Head of caudate nucleus (tissue), 42 donors: ENCODE measurements at regions not wholly inside any gene's neighbourhood (a gene's known extent, or its start where the extent isn't known, plus 50 kb on each side); places are given as distances from the start of the nearest gene placed in this dataset.
"Not testable (repeated sequence)": the region's sequence is repeated elsewhere in the genome, so short reads cannot be mapped to it uniquely, and the experiment has no call there.

Source experiments
- DNase-seq, 42 donors: peaks; one replicate each; pipeline versions ENCODE4 v3.0.0 to v3.0.0-alpha.2; 2020 to 2021; ENCODE audit warnings: mixed read lengths in 7 of 42
- intact Hi-C: fragments of 100-400 bp; cut with DNase I; formaldehyde crosslinking; loops from one replicate; pipeline ENCODE4 v1.15.0; 2022

DNA sequence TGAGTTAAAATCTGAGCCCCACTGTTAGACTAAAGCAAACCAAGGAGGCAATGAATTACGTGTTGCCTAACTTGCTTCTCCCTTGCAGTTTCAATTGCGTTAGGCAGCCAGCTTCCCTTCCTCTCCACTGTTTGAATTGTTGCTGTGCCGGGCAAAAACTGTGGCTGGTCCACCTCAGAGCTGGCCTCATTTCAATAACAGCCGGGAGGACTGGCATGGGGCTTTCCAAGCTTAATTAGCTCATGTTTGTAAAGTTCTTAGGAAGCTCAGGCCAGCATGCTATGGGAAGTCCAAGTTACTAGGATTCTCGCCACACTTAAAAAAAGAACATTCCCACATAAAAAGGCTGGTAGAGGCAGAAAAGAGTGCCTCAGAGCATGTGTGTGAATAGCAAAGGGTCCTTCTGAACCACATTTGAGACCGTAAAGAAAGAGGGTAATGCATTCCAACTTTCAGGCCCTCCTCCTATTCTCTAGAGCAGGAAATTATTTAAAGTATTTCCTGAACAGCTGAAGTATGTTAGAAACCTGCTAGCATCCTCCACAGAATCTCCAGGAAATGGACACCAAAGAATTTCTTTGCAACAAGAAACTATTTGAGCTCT, 79.0 kb upstream of the SMURF2 start:
- DNase-seq = peak in 31 of 42 donors; percentile 11 to 77 (median 50)
- intact Hi-C loops = no loop called here

DNA sequence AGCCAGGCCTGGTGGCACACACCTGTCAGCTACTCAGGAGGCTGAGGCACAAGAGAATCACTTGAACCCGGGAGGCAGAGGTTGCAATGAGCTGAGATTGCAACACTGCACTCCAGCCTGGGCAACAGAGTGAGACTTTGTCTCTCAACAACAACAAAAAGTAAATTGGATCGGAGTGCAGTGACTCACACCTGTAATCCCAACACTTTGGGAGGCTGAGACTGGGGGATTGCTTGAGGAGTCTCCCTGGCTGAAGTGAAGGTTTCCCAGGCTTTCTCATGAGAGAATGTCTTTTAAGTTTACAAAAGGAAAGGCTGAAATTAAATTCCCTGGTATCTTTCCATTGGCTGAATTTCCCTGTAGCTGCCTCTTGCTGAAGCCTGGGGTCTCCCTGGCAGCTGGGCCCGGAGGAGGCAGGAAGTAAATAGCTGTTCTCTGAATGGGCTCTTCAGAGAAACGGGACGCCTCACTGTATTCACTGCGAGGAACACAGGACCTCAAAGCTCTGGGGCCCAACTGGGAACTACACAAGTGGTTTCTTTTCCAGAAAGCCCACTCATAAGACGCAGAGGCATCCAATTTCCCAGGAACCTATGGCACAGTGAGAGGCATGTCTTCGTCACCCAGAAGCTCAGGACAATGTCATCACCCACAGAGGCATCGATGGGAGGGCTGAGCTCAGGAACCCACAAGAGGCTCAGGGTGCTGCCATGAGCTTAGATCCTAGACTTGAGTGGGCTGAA, 77.4 kb upstream of the SMURF2 start:
- DNase-seq = peak in 8 of 42 donors; percentile 6 to 70 (median 24)
- intact Hi-C loops = no loop called here

DNA sequence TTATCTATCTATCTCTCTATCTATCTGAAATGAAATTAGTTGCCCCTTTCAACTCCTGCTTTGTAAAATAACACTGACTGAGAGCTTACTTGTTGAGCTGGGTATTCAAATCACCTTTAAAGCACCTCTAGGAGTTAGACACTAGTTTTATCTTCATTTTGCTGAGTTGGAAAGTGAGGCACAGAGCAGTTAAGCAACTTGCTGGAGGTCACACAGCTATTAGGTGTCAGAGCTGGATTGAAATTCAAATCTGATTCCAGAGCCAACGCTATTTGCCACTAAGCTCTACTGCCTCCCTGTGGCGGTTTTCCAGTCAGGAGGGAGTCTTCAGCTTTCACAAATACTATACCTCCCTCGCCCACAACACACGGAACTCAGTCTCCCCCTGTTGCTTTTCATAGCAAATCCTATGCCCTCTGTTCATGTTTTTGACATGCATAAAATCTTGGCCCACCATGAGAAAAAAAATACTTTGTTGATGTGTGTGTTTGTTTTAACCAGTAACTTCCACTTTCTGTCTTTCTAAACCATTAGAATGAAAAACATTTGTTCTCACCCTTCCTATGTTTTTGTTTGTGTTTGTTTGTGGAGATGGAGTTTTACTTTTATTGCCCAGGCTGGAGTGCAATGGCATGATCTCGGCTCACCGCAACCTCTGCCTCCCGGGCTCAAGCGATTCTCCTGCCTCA, 74.8 kb upstream of the SMURF2 start:
- intact Hi-C loops = no loop called here
- peak in 24 of 42 donors; percentile 6 to 64 (median 34) for DNase-seq

DNA sequence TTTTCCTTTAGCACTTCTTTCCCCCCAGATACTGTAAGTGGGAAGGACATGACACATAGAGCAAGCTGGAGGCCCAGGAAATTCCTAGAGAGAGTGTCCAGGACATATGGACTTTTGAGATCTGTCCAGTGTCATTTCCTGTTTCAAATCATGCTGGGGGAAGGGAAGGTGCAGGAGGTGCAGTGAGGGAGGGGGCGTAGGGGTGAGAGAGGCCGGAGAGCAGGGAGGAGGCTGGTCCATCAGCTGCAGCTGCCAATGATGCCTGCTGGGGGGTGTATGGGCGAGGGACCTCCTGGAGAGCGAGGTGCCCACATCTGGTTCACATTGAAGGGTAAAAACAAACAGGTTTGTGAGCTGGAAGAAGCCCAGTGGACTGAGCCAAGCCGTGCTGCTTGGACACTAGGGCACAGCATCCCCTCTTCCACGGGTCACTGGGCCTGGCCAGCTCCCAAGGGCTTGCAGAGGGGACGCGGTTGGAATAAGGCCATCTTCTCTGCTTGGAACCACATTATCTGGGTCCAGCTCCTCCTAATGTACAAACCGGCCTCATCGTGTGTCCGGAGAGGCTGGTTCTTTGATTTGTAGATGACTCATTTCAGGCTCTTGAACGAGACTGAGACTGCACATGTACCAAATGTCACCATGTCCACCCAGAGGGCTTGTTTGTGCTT, 70.4 kb upstream of the SMURF2 start:
- peak in 17 of 42 donors; percentile 7 to 58 (median 28) for DNase-seq
- intact Hi-C loops = no loop called here

DNA sequence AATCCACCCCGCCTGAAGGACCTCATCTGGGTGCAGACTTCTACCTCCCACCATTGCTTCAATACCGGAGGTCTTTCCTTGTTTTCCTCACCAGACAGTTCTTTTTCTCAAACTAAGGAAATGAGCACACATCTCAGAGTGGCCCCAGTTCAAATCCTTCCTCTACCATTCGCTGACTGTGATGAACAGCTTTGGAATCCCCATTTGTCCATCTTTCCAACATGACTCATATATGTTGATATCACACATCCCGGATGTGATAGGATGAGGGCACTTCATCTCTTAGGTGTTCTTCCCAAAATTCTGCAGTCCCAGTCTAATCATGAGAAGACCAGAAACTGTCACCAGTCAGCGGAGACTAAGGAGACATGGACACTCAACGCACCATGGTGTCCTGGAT, 67.9 kb upstream of the SMURF2 start:
- intact Hi-C loops = not testable (repeated sequence)
- peak in 1 of 42 donors; percentile 9 for DNase-seq

DNA sequence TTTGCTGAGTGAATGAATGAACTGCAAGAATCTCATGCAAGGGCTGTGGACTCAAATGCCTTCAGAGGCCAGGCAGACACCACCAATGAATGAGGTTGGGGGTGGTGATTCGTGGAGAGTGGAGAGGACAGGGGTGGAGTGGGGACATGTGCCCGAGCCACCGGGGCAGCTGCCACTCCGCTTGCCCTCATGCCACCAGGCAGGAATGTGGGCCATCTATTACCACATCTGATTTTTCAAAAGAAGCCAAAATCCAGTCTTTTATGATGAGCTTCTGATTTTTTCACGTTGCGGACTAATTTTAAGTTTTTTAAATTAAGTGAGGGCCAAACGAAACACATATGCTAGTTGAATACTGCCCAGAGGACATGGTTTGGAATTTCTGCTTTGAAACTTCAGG, 67.1 kb upstream of the SMURF2 start:
- peak in 1 of 42 donors; percentile 11 for DNase-seq
- intact Hi-C loops = no loop called here

DNA sequence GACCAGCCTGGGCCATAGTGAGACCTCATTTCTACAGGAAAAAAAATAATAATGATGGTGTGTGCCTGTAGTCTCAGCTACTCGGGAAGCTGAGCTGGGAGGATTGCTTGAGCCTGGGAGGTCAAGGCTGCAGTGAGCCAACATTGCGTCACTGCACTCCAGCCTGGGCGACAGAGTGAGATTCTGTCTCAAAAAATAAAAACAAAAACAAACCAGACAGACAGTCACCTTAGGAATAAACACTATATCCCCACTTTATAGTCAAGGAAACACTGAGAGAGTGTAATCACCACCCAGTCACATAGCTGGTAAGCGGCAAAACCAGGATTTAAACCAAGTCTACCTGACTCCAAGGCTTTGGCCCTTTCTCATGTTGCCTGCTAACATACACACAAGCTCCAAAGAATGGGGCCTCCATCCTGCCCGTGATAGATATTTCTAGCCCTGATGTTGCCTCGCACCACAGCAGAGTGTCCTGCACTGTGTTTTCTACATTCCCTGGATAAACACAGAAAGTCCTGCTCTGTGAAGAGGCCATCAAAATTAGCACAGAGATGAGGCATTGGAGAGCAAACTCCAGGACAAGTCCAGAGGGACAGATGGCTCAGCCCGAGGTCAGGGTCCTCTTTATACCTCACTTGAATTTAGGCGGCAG, 66.1 kb upstream of the SMURF2 start:
- DNase-seq = peak in 2 of 42 donors; percentile 7 to 23
- intact Hi-C loops = no loop called here

DNA sequence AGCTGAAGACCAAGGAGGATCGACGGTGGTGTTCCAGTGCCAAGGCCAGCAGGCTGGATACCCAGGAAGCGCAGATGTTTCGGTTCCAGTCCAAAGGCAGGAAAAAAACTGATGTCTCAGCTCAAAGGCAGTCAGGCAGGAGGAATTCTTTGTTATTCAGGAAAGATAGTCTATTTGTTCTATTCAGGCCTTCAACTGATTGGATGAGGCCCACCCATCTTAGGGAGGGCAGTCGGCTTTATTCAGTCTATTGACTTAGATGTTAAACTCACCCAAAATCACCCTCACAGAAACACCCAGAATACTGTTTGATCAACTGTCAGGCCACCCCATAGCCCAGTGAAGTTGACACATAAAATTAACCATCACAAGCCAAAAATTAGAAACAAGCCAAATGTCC, 63.9 kb upstream of the SMURF2 start:
- intact Hi-C loops = not testable (repeated sequence)
- peak in 2 of 42 donors; percentile 9 to 32 for DNase-seq

DNA sequence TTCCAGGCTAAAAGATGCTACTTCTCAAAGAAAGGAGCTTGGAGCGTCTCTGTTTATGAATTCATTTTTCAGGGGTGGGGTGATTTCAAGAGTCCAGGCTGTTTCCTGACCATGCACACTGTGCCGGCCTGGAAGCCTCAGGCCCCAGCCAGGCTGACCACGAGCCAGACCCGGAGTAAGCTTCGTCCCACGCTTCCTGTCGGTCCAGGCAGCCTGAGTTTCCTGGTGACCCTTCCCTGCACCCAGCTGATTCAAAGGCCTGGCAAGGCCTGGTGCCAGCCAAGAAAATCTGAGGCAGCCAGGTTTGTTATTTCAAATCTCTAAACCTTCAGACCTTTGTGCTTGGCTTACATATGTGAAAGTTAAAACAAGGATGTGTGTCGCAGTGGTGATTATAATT, 62.1 kb upstream of the SMURF2 start:
- DNase-seq = peak in 24 of 42 donors; percentile 6 to 62 (median 30)
- intact Hi-C loops = not testable (repeated sequence)

DNA sequence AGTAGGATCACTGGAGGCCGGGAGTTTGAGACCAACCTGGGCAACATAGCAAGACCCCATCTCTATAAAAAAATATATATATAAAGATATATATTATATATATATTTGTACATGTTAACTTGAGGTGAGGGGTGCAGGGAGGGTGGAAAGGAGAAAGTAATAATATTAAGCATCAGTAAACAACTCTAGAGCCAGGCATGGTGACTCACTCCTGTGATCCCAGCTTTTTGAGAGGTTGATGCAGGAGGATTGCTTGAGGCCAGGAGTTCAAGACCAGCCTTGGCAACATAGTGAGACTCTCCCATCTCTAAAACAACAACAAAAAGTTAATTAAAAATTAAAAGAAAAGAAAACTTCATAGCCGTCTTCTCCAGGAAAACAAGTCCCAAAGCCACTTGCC, 61.7 kb upstream of the SMURF2 start:
- intact Hi-C loops = no loop called here
- no peak for DNase-seq

DNA sequence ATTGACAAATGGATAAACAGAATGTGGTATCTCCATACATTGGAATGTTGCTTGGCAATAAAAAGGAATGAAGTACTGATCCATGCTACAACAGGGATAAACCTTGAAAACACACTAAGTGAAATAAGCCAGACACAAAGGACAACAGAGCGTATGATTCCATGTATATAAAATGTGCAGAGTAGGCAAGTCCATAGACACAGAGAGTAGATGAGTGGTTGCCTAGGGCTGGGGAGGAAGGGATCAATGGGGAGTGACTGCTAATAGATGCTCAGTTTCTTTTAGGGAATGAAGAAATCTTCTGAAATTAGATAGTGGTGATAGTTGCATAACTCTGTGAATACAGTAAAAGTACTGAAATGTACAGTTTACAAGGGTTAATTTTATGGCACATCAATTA, 59.4 kb upstream of the SMURF2 start:
- DNase-seq, intact Hi-C loops: not testable (repeated sequence)

DNA sequence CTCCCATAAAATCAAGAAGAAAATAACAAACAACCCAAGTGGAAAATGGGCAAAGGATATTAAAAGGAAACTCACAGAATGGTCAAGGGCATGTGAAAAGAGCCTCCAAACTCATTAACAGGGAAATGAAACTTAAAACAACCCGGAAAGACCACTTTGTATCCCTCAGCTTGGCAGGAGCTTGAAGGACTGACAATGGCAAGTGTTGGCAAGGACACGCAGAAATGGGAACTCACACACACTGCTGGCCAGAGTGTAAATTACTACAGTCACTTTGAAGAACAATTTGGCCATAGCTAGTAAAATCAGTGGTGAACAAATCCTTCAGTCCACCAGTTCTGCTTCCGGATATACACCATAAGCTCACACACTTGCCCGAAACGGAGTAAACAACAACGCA, 58.1 kb upstream of the SMURF2 start:
- intact Hi-C loops = not testable (repeated sequence)
- peak in 16 of 42 donors; percentile 14 to 73 (median 34) for DNase-seq

DNA sequence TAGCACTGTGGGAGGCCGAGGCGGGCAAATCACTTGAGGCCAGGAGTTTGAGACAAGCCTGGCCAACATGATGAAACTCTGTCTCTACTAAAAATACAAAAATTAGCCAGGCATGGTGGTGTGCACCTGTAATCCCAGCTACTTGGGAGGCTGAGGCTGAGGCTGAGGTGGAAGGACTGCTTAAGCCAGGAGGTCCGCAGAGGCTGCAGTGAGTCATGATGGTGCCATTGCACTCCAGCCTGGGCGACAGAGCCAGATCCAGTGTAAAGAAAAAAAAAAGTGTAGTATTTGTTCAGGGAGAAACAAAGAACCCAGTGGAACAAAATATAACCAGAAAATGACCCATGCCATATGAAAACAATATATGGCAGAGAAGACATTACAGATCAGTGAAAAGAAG, 57.4 kb upstream of the SMURF2 start:
- intact Hi-C loops, DNase-seq: not testable (repeated sequence)

DNA sequence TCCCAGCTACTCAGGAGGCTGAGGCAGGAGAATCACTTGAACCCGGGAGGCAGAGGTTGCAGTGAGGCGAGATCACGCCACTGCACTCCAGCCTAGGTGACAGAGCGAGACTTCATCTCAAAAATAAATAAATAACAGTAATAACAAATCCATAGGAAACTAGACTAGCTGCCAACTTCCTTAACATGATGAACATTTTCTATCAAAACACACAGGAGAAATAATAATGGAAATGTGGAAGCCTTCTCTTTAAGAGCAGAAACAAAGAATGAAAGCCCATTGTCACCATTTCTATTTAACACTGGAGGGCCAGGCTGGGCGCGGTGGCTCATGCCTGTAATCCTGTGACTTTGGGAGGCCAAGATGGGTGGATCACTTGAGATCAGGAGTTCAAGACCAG, 56.7 kb upstream of the SMURF2 start:
- intact Hi-C loops, DNase-seq: not testable (repeated sequence)

DNA sequence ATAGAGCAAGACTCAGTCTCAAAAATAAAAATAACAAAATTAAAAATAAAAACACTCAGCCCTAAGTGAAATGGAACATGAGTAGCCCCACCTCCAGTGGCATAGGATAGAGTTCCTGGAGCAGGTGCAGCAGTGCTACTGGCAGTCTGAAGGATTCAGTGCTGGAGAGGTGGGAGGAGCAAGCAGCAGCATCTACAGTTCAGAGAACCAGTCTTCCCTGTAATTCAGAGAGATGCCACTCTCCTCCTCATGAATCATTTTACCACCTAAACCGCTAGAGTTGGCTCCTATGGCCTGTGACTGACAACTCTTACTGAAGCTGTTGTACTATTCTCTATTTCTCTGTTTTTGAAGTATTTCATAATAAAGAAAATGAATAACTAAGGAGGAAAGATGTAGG, 56.0 kb upstream of the SMURF2 start:
- intact Hi-C loops = no loop called here
- peak in 4 of 42 donors; percentile 17 to 46 (median 28) for DNase-seq

DNA sequence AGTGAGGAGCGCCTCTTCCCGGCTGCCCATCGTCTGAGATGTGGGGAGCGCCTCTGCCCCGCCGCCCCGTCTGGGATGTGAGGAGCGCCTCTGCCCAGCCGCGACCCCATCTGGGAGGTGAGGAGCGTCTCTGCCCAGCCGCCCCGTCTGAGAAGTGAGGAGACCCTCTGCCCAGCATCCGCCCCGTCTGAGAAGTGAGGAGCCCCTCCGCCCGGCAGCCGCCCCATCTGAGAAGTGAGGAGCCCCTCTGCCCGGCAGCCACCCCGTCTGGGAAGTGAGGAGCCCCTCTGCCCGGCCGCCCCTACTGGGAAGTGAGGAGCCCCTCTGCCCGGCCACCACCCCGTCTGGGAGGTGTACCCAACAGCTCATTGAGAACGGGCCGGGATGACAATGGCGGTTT, 54.4 kb upstream of the SMURF2 start:
- DNase-seq = not testable (repeated sequence)

DNA sequence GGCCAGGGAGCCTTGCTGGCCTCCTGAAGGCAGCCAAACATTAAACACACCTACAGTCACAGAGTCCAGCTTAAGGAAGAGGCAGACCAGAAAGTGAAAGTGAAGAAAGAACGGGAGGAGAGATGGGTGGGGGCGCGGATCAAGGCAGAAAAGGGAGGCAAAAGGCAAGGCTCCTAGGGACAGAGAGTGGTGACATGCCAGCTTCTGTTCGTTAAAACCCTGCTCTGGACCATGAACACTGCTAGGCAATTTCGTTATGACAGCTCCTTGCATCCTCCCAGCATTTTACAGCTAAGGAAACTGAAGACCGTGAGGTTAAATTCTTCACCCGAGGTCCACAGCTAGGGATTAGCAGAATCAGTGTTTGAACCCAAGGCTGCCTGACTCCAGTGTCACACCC, 51.7 kb upstream of the SMURF2 start:
- intact Hi-C loops, DNase-seq: not testable (repeated sequence)

More for the DNA sequence above, 54.4 kb upstream of the SMURF2 start:
- intact Hi-C loops = not testable (repeated sequence)

DNA sequence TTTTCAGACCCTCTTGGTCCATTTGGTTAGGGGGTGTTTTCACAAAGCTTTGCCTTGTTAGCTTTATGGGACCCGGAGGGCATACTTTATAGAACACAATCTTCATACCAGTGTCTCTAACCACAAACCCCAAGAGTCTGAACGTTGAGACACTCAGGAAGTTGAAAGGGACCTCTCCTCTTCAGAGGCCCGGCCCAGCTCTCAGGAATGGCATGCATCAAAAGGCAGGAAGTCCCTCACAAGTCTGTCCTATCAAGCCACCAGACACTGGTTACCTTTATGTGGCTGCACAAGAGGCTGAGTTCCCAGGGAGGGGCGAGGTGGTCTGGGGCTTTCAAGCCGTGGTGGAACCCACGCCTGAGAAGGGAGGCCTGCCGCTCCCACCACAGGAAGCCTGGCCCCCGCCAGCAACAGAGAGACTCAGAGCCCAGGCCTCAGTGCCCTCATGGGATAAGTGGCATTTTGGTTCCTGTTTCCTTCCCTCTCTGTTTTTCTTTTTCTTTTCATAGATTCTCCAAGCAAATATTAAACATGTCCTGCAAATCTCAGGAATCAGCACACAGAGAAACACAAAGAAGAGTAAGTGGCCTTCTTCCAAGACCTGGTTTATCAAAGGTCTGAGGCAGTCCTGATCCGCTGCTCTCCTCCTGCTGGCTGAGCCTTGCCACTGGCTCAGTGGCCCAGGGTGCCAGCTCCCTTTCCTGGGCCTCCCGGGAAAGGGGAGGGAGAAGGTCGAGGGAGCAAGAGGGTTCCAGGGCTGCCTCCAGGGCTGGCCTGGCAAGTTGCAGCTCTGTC, 50.6 kb upstream of the SMURF2 start:
- intact Hi-C loops, DNase-seq: not testable (repeated sequence)
